HEK293 (cell line): ENCODE measurements at regions not wholly inside any gene's neighbourhood (a gene's known extent, or its start where the extent isn't known, plus 50 kb on each side); places are given as distances from the start of the nearest gene placed in this dataset.

Experiments
- CTCF ChIA-PET: fragments of 350-600 bp; formaldehyde crosslinking; extraction: SDS; loops from one replicate; lab custom pipeline; 2021; ENCODE audit warnings: antibody characterized with exemption; lab: Yijun Ruan, JAX
- POLR2A ChIA-PET: fragments of 300-600 bp; formaldehyde crosslinking; extraction: SDS; loops from one replicate; lab custom pipeline; 2020; ENCODE audit warnings: antibody characterized with exemption, inconsistent platforms; lab: Yijun Ruan, JAX
- H3K27ac ChIP-seq: fragments of 200-500 bp; sonication (Bioruptor generic); 2 replicates; pipeline ENCODE4 v1.5.1; 2014; ENCODE audit warnings: low read depth, low read length, control low read depth, inconsistent platforms; ENCODE audit errors: extremely low read depth
- H3K36me3 ChIP-seq, 2 experiments: fragments of 200-500 bp in 1 of 2; sonication (Bioruptor generic) in 1 of 2; 1 replicate in 1 of 2; 2 replicates in 1 of 2; pipeline ENCODE4 v1.5.1; 2014 to 2017; ENCODE audit warnings: inconsistent platforms in 2 of 2, low read length in 2 of 2; ENCODE audit not compliant: control insufficient read depth in 2 of 2, insufficient read depth in 1 of 2
- H3K4me1 ChIP-seq: fragments of 200-500 bp; sonication (Bioruptor generic); 2 replicates; pipeline ENCODE4 v1.5.1; 2014; ENCODE audit warnings: mild to moderate bottlenecking, low read length, inconsistent platforms; ENCODE audit not compliant: control insufficient read depth, insufficient read depth
- H3K4me3 ChIP-seq: 2 replicates; pipeline ENCODE4 v1.5.1; 2011; ENCODE audit warnings: low read depth, mild to moderate bottlenecking, control low read depth, low read length, moderate library complexity
- H3K9me3 ChIP-seq: fragments of 200-500 bp; sonication (Bioruptor generic); 2 replicates; pipeline ENCODE4 v1.5.1; 2014; ENCODE audit warnings: low read depth, low read length, inconsistent platforms; ENCODE audit not compliant: control insufficient read depth, insufficient read depth
- IKZF3 ChIP-seq: fragments of 450-650 bp; IDR thresholded peaks from 2 replicates; pipeline ENCODE4 v1.5.0; 2018; ENCODE audit warnings: missing biosample characterization, mild to moderate bottlenecking, missing genetic modification characterization, moderate library complexity
- MEIS1 ChIP-seq: sonication (generic); formaldehyde crosslinking; IDR thresholded peaks from 2 replicates; pipeline ENCODE4 v1.8.1; 2022; ENCODE audit warnings: missing genetic modification reagents, mild to moderate bottlenecking, borderline replicate concordance
- PRDM1 ChIP-seq: fragments of 450-650 bp; formaldehyde crosslinking; IDR thresholded peaks from 2 replicates; pipeline ENCODE4; 2016; ENCODE audit warnings: missing biosample characterization, missing genetic modification characterization
- RBAK ChIP-seq: fragments of 450-650 bp; formaldehyde crosslinking; IDR thresholded peaks from 2 replicates; pipeline ENCODE4 v1.5.1; 2016; ENCODE audit warnings: missing biosample characterization, missing genetic modification characterization
- SALL2 ChIP-seq: fragments of 450-650 bp; formaldehyde crosslinking; IDR thresholded peaks from 2 replicates; pipeline ENCODE4 v1.5.0; 2017; ENCODE audit warnings: missing biosample characterization, mild to moderate bottlenecking, missing genetic modification characterization, borderline replicate concordance
- SP3 ChIP-seq: fragments of 450-650 bp; formaldehyde crosslinking; IDR thresholded peaks from 2 replicates; pipeline ENCODE4 v1.5.1; 2016; ENCODE audit warnings: missing biosample characterization, missing genetic modification characterization
- TCF7L2 ChIP-seq: IDR thresholded peaks from 2 replicates; pipeline ENCODE4 v1.6.1; 2011; ENCODE audit warnings: low read depth, mild to moderate bottlenecking, inconsistent platforms, low read length, moderate library complexity, borderline replicate concordance
- ZBTB17 ChIP-seq: fragments of 450-650 bp; formaldehyde crosslinking; IDR thresholded peaks from 2 replicates; pipeline ENCODE4 v1.5.1; 2016; ENCODE audit warnings: missing biosample characterization, missing genetic modification characterization
- ZIC2 ChIP-seq: fragments of 450-650 bp; formaldehyde crosslinking; IDR thresholded peaks from 2 replicates; pipeline ENCODE4 v1.5.1; 2016; ENCODE audit warnings: missing biosample characterization, missing genetic modification characterization
- ZNF16 ChIP-seq: fragments of 450-650 bp; formaldehyde crosslinking; IDR thresholded peaks from 2 replicates; pipeline ENCODE4 v1.5.1; 2016; ENCODE audit warnings: low read depth, missing biosample characterization, missing genetic modification characterization
- ZNF302 ChIP-seq: fragments of 450-650 bp; formaldehyde crosslinking; IDR thresholded peaks from 2 replicates; pipeline ENCODE4 v1.5.1; 2016; ENCODE audit warnings: missing biosample characterization, missing genetic modification characterization, low read depth
- ZNF350 ChIP-seq: fragments of 450-650 bp; formaldehyde crosslinking; IDR thresholded peaks from 2 replicates; pipeline ENCODE4 v1.5.0; 2017; ENCODE audit warnings: missing biosample characterization, mild to moderate bottlenecking, missing genetic modification characterization
- ZNF48 ChIP-seq: fragments of 450-650 bp; formaldehyde crosslinking; IDR thresholded peaks from 2 replicates; pipeline ENCODE4 v1.5.1; 2016; ENCODE audit warnings: missing biosample characterization, missing genetic modification characterization
- ZNF560 ChIP-seq: fragments of 450-650 bp; formaldehyde crosslinking; IDR thresholded peaks from 2 replicates; pipeline ENCODE4 v1.5.1; 2017; ENCODE audit warnings: missing biosample characterization, missing genetic modification characterization, borderline replicate concordance
- ZNF677 ChIP-seq: fragments of 450-650 bp; IDR thresholded peaks from 2 replicates; pipeline ENCODE4 v1.5.0; 2018; ENCODE audit warnings: missing biosample characterization, mild to moderate bottlenecking, missing genetic modification characterization, moderate library complexity
- ZNF76 ChIP-seq: fragments of 450-650 bp; formaldehyde crosslinking; IDR thresholded peaks from 2 replicates; pipeline ENCODE4; 2016; ENCODE audit warnings: low read depth, missing biosample characterization, missing genetic modification characterization, borderline replicate concordance
- ZSCAN23 ChIP-seq: fragments of 450-650 bp; formaldehyde crosslinking; IDR thresholded peaks from 2 replicates; pipeline ENCODE4 v1.5.1; 2016; ENCODE audit warnings: missing biosample characterization, missing genetic modification characterization
- TF ChIP-seq, protein P1 (sequence below): fragments of 450-650 bp; formaldehyde crosslinking; optimal IDR thresholded peaks from 2 replicates; pipeline ENCODE3; 2016; ENCODE audit warnings: missing biosample characterization, mild to moderate bottlenecking, missing genetic modification characterization
- TF ChIP-seq, protein P2 (sequence below): fragments of 450-650 bp; formaldehyde crosslinking; IDR thresholded peaks from 2 replicates; pipeline ENCODE4 v1.5.1; 2016; ENCODE audit warnings: missing biosample characterization, missing genetic modification characterization
- TF ChIP-seq, protein P3 (sequence below): fragments of 450-650 bp; formaldehyde crosslinking; IDR thresholded peaks from 2 replicates; pipeline ENCODE4 v1.5.1; 2016; ENCODE audit warnings: missing biosample characterization, missing genetic modification characterization, borderline replicate concordance
- TF ChIP-seq, protein P4 (sequence below): fragments of 450-650 bp; formaldehyde crosslinking; IDR thresholded peaks from 2 replicates; pipeline ENCODE4 v1.5.1; 2016; ENCODE audit warnings: missing biosample characterization, missing genetic modification characterization

DNA sequence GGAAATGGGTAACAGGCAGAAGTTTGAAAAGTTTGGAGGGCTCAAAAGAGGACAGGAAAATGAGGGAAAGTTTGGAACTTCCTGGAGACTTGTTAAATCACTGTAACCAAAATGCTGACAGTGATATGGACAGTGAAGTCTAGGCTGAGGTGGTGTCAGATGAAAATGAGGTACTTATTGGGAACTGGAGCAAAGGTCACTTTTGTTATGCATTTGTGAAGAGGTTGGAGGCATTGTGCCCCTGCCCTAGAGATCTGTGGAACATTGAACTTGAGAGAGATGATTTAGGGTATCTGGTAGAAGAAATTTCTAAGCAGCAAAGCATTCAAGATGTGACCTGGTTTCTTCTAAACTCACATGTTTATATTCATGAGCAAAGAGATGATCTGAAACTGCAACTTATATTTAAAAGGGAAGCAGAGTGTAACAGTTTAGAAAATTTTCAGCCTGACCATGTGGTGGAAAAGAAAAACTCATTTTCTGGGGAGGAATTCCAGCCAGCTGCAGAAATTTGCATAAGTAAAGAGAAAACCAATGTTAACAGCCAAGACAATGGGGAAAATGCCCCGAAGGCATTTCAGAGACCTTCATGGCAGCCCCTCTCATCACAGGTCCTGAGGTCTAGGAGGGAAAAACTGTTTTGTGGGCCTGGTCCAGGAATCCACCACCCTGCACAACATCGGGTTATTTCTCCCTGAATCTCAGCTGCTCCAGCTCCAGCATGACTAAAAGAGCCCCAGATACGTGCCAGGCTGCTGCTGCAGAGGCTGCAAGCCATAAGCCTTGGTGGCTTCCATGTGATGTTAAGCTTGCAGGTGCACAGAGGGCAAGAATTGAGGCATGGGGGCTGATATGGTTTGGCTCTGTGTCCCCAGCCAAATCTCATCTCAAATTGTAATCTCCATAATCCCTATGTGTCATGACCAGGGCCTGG lies 632.5 kb upstream of the GNPDA2 start (continued):
- TF ChIP-seq ZNF302 (tag by site-specific recombination) = no peak
- TF ChIP-seq ZBTB17 (tag by site-specific recombination) = no peak
- no peak for TF ChIP-seq MEIS1 (CRISPR knock-in tag)

DNA sequence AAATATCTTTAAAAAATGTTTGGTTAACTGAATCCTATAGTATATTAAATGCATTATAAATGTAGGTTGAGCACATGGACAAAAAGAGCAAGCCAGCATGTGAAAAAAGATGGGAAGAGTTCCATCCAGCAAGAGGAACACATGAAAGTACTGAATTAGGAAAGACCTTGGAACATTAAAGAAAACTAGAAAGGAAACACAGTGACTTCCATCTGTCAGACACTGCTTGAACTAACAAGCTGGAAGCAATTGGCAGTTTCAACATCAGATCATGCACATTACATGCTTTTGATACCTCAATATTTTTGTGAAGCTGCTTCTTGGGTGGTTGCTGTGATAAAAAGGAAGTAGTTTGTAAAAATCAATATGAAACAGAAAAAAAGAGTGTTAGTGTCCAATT lies 626.8 kb upstream of the GNPDA2 start:
- no peaks in the 10 kb centered on the region for H3K9me3 ChIP-seq
- ChIA-PET CTCF (no interaction called here), POLR2A (no interaction called here)
- TF ChIP-seq ZSCAN23 (tag by site-specific recombination) (no peak), IKZF3 (tag by site-specific recombination) (no peak), ZNF16 (tag by site-specific recombination) (no peak), ZNF560 (no peak), SP3 (tag by site-specific recombination) (no peak), TCF7L2 (no peak), SALL2 (no peak), ZNF76 (tag by site-specific recombination) (no peak), ZBTB17 (tag by site-specific recombination) (no peak), ZNF48 (tag by site-specific recombination) (no peak), ZNF350 (tag by site-specific recombination) (no peak), PRDM1 (no peak), RBAK (tag by site-specific recombination) (no peak), ZIC2 (tag by site-specific recombination) (no peak), ZNF677 (tag by site-specific recombination) (no peak)
- TF ChIP-seq, protein P1, sequence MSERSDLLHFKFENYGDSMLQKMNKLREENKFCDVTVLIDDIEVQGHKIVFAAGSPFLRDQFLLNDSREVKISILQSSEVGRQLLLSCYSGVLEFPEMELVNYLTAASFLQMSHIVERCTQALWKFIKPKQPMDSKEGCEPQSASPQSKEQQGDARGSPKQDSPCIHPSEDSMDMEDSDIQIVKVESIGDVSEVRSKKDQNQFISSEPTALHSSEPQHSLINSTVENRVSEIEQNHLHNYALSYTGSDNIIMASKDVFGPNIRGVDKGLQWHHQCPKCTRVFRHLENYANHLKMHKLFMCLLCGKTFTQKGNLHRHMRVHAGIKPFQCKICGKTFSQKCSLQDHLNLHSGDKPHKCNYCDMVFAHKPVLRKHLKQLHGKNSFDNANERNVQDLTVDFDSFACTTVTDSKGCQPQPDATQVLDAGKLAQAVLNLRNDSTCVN (tag by site-specific recombination) = no peak
- TF ChIP-seq, protein P2, sequence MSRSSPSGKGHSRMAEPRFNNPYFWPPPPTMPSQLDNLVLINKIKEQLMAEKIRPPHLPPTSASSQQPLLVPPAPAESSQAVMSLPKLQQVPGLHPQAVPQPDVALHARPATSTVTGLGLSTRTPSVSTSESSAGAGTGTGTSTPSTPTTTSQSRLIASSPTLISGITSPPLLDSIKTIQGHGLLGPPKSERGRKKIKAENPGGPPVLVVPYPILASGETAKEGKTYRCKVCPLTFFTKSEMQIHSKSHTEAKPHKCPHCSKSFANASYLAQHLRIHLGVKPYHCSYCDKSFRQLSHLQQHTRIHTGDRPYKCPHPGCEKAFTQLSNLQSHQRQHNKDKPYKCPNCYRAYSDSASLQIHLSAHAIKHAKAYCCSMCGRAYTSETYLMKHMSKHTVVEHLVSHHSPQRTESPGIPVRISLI (tag by site-specific recombination) = no peak
- TF ChIP-seq, protein P3, sequence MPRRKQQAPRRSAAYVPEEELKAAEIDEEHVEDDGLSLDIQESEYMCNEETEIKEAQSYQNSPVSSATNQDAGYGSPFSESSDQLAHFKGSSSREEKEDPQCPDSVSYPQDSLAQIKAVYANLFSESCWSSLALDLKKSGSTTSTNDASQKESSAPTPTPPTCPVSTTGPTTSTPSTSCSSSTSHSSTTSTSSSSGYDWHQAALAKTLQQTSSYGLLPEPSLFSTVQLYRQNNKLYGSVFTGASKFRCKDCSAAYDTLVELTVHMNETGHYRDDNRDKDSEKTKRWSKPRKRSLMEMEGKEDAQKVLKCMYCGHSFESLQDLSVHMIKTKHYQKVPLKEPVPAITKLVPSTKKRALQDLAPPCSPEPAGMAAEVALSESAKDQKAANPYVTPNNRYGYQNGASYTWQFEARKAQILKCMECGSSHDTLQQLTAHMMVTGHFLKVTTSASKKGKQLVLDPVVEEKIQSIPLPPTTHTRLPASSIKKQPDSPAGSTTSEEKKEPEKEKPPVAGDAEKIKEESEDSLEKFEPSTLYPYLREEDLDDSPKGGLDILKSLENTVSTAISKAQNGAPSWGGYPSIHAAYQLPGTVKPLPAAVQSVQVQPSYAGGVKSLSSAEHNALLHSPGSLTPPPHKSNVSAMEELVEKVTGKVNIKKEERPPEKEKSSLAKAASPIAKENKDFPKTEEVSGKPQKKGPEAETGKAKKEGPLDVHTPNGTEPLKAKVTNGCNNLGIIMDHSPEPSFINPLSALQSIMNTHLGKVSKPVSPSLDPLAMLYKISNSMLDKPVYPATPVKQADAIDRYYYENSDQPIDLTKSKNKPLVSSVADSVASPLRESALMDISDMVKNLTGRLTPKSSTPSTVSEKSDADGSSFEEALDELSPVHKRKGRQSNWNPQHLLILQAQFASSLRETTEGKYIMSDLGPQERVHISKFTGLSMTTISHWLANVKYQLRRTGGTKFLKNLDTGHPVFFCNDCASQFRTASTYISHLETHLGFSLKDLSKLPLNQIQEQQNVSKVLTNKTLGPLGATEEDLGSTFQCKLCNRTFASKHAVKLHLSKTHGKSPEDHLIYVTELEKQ (tag by site-specific recombination) = no peak
- TF ChIP-seq, protein P4, sequence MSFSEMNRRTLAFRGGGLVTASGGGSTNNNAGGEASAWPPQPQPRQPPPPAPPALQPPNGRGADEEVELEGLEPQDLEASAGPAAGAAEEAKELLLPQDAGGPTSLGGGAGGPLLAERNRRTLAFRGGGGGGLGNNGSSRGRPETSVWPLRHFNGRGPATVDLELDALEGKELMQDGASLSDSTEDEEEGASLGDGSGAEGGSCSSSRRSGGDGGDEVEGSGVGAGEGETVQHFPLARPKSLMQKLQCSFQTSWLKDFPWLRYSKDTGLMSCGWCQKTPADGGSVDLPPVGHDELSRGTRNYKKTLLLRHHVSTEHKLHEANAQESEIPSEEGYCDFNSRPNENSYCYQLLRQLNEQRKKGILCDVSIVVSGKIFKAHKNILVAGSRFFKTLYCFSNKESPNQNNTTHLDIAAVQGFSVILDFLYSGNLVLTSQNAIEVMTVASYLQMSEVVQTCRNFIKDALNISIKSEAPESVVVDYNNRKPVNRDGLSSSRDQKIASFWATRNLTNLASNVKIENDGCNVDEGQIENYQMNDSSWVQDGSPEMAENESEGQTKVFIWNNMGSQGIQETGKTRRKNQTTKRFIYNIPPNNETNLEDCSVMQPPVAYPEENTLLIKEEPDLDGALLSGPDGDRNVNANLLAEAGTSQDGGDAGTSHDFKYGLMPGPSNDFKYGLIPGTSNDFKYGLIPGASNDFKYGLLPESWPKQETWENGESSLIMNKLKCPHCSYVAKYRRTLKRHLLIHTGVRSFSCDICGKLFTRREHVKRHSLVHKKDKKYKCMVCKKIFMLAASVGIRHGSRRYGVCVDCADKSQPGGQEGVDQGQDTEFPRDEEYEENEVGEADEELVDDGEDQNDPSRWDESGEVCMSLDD (tag by site-specific recombination) = no peak
- H3K36me3 ChIP-seq = no peaks in the 10 kb centered on the region
- H3K27ac ChIP-seq = no peak overlapping the region
- no peak overlapping the region for H3K4me3 ChIP-seq
- H3K4me1 ChIP-seq = no peaks in the 10 kb centered on the region
